ENCODE measurements at regions not wholly inside any gene's neighbourhood (a gene's known extent, or its start where the extent isn't known, plus 50 kb on each side); places are given as distances from the start of the nearest gene placed in this dataset.

DNA sequence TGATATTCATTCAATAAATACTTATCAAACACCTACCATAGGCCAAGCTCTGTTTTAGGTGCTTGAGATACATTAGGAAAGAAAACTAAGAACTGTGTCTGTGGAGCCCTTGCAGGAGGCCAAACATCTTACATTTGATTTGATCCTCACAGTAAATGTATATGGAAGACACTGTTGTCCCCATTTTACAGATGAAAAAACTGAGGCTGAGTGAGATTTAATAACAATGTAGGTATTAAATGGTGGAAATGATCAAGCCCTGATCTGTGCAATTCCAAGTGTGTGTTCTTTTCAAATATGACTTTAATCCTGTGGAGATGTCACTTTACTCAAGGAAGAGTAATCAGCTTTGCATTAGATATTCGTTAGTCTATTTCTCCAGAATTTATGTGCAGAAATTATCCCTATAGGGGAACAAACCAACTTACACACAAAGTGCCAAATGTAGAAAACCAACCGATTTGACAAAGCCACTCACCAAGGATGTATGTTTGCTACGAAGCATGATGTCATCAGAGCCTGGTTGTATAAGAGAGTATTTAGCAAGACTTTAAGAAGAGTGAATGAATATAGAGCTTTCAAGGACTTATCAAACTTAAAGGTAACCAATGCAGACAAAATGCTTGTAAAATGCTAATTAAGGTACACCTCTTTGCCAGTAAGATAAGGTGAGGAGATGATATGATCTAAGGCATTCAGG is 153.9 kb upstream of the NFIB start:
- DNase-seq (ENCODE audit: low read depth in 2 of 2), result no peak

- no peak for DNase-seq (ENCODE audit: low read depth in 2 of 2)
Measured at GRCh38 chr9:14466828-14467227, 152.9 kb upstream of the NFIB start.

DNA sequence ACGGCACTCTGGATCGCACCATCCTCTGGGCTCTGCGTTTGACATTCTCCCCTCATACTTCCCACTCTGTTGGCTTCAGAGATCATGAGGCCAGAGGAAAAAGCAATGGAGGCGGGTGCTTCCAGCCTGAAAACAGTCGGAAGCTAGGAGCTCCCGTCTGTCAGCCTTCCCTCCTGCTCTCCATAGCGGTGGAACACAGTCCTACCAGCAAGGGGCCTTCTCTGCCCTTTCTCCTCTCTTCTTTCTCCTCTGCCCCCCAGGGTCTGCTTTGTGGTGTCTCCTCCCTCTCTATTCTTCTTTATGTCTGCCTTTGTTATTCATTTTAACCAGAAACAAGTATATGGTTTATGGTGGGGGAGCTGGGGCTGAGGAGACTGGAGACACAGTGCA is 152.5 kb upstream of the NFIB start:
- DNase-seq (ENCODE audit: low read depth in 2 of 2), result no peak

DNA sequence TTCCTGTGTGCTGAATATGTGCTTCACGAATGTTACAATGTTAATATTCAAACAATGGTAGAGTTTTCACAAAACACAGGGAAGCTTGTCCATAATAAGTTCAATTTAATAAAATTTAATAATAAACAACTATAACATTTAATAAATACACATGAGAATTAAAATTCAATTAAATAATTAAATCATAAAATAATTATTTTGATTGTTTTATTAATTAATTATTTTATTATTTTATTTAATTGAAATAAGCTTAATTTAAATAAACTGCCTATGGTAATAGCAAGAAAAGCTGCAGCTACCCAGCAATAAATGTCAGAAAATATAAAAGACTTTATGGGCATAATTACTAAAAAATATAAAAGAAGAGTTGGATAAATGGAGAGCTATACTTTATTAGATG is 149.0 kb upstream of the NFIB start:
- DNase-seq (ENCODE audit: low read depth in 2 of 2), result no peak

GRCh38 chr9:14455243-14455642 is 141.3 kb upstream of the NFIB start:
- DNase-seq (ENCODE audit: low read depth in 2 of 2), result no peak

- no peak for DNase-seq (ENCODE audit: low read depth in 2 of 2)
Measured at GRCh38 chr9:14453286-14453685, 139.3 kb upstream of the NFIB start.

DNA sequence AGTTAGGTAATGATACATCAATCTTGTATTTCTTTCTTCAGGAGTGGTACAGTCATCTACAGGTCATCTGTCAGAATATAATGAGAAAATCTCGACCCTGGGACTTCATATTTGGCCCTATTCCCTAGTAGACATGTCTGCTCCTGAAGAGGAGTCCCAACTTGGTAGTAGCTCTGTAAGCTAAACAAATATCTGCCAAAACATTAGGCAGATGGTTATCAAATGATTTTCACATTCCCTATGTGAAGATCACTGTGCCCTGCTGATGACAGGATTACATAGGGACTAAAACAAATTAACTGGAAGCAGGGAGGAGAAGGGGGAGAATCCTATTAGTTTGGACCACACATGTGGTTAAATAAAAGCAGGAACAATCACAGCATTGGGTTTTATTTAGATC is 138.6 kb upstream of the NFIB start:
- no peak for DNase-seq (ENCODE audit: low read depth in 2 of 2)

DNA sequence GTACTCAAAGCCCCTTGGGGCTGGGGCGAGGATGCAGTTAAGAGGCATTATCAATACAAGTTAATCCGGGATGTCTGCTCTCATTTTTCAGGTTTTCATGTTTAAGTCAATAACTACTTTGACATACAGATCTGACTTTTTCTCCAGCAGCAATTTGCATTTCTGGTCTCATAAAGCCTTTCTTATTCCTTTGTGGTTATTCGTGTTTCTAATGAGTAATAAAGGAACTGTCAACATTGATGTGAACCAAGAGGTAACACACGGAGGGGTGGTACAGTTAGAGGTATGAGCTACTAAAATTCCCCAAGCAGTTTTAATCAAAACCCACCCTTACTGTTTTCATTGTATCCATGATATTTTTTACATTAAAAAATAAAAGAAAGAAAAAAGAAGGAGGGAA is 138.0 kb upstream of the NFIB start:
- no peak for DNase-seq (ENCODE audit: low read depth in 2 of 2)

- DNase-seq (ENCODE audit: low read depth in 2 of 2), result no peak
Measured at GRCh38 chr9:14447103-14447502, 133.2 kb upstream of the NFIB start.

DNA sequence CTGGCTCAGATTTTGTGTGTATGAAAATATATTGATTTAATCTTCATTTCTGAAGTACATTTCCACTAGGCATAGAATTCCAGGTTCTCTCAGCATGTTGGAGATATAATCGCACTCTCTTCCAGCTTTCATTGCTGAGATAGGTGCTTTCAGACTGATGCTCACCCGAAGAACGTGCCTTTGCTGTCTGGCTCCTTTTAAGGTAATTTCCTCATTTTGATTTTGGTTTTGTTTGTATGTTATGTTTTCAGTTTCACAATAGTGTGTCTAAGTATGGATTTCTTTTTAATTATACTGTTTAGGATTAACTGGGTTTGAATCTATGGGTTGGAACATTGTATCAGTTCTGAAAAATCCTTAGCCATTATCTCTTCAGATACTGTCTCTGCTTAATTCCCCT is 132.0 kb upstream of the NFIB start:
- DNase-seq (ENCODE audit: low read depth in 2 of 2), result no peak

DNA sequence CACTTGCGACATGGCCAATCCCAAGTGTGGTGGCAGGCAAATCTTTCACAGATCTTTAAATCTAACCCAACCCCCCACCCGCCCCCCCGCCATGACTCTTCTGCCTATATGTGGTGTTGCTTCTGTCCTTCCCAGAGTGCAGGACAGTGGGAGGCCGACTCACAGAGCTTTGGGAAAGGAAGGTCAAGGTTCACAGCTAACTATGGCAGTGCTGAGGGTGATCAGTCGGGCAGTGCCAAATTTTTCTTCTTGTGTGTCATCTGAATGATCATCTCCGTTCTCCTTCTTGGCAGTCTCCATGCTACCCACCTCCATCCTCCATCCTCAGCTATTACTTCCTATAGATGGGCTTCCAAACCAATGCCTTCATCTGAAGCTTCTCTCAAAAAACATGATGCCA is 129.0 kb upstream of the NFIB start:
- DNase-seq (ENCODE audit: low read depth in 2 of 2), result no peak

DNA sequence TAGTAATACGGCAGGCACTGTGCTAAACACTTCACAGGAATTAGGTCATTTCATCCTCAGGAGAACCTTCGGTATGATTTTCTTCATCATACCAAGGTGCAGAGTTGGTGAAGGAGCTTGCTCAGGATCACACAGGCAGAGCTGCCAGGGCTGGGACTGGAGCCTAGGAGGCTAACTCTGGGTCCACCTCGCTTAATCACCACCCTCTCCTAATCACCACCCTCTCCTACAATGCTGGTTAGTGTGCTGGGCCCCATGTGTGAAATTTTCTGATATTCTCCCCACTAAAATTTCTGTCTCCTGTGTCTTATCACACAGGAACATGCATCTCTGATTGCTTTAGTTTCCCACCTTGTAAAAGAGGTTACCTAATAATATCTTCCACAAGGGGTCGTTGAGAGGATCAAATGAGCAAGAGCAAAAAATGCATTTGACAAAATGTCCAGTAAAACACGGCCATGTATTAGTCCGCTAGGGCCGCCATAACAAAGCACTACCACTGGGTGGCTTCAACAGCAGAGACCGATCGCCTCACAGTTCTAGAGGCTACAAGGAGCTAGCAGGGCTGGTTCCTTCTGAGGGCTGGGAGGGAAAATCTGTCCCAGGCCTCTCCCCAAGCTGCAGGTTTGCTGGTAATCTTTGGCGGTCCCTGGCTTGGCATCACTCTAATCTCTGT is 128.2 kb upstream of the NFIB start:
- no peak for DNase-seq (ENCODE audit: low read depth in 2 of 2)

DNA sequence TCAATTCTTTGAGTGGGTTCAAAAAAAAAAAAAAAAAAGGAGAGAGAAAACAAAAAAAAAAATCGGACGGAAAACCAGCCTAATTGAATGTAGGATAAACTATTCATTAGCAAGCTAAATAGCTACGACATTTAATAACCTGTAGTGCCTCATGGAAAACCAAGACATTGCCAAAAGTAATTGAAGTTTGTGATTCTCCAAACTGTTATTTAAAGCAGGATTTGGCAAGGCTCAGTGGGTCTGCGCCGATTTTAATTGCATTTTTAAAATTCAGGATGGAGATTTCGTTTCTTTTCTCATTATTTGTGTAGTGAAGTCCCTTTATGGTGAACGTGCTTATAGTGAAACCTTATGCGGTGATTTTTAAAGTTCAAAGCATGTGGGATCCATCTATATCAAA is 127.2 kb upstream of the NFIB start:
- no peak for DNase-seq (ENCODE audit: low read depth in 2 of 2)

DNA sequence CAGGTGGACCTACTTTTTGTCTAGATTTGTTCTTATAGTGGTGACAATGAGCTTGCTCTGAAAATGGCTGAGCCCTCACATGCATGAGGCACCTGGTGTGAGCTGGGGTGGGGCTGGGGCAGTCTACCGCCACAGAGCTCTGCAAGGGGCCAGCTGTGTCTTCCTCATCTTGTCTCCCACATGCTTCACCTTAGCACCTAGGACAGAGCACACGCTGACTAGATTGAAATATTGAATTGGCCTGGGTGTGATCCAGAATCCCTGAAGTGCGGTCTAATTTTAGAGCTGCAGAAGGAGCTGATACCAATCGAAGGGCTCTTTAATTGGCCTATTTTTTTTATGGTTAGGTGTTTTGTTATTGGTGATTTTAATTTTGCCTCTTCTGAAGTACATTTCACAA is 126.1 kb upstream of the NFIB start:
- no peak for DNase-seq (ENCODE audit: low read depth in 2 of 2)

DNA sequence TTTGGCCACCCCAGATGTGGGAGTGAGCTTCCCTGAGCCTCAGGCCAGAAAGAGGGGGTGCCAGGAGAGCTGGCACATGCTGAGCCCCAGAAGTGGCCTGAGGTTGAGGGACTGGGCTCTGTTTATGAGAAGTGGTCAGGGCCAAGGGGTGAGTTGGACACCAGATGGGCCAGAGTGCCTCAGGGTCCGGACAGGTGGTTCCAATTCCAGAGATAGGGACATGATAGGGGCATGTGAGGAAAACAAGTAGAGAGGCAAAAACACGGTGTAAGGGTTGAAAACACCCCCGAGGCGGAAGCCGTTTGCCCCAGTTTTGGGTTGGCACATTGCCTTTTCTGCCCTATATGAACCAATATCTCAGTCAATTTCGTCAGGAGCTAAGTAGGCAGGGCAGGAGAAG is 125.6 kb upstream of the NFIB start:
- DNase-seq (ENCODE audit: low read depth in 2 of 2), result no peak

- DNase-seq (ENCODE audit: low read depth in 2 of 2), result no peak
Measured at GRCh38 chr9:14438232-14439021, 124.5 kb upstream of the NFIB start.

DNA sequence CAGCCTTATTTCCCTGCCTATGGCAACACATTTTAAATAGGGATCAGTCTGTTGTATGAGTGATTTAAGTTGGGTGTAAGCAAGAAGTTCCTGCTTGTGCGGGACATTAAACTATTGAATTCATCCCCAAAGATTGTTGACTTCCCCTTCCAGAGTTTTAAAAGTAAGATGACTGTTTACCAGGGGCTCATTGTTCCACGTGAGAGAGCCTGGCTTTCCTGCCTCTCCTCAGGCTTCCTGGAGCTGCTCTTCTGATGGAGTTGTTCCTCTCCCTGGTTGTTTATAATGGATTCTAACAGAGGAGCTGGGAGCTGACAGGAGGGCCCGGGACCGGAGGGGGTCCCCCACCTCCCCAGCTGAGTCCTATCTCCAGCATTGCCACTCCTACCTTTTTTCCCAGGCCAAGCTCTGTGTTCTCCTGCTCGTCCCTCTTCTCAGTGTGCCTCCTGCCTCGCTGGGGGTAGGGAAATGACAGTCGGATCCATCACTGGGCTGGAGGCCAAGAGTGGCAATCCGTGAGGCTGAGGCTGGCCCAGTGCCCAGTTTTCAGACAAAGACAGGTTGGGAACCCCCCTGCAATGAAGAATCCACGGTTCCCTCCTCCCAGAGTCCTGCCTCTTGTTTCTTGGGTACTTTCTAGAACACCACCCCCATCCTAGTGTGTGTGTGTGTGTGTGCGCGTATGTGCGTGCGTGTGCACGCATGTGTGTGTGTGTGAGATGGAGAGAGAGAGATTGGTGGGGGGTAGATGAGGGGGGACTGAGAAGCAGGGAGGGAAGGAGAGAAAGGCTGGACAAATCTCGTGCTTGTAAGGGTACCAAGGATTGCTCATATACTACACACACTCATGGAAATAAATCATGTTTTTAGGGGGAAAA is 123.7 kb upstream of the NFIB start:
- DNase-seq (ENCODE audit: low read depth in 2 of 2), result no peak

GRCh38 chr9:14435871-14436270 is 121.9 kb upstream of the NFIB start:
- no peak for DNase-seq (ENCODE audit: low read depth in 2 of 2)

GRCh38 chr9:14434971-14435718 is 121.2 kb upstream of the NFIB start:
- no peak for DNase-seq (ENCODE audit: low read depth in 2 of 2)

GRCh38 chr9:14434158-14434504 is 120.2 kb upstream of the NFIB start:
- DNase-seq (ENCODE audit: low read depth in 2 of 2), result no peak
